NCI-H345 treated with DMSO at 0.1 percent for 48 hours (cell line): ENCODE measurements at regions not wholly inside any gene's neighbourhood (a gene's known extent, or its start where the extent isn't known, plus 50 kb on each side); places are given as distances from the start of the nearest gene placed in this dataset.
"Not testable (repeated sequence)": the region's sequence is repeated elsewhere in the genome, so short reads cannot be mapped to it uniquely, and the experiment has no call there.

Experiments used
- DNase-seq: peaks from one replicate; lab custom pipeline; 2025; ENCODE audit not compliant: unreplicated experiment; lab: John Stamatoyannopoulos, UW

DNA sequence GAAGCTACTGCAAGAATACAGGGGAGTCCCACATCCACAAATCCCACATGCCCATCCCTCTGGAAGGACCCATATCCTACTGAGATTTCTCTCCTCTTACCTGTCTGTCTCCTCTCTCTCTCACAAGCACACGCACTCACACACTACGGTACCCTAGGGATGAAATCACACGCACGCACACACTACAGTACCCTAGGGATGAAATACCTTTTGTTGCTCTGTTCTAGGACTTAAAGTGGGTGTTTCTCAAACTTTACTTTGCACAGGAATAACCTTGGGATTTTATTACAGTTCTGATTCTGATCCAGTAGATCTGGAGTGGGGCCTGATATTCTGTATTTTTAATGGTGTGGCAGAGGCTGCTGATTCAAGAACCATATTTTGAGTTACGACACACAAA, 622.2 kb upstream of the ZNF385D start:
- DNase-seq = no peak

DNA sequence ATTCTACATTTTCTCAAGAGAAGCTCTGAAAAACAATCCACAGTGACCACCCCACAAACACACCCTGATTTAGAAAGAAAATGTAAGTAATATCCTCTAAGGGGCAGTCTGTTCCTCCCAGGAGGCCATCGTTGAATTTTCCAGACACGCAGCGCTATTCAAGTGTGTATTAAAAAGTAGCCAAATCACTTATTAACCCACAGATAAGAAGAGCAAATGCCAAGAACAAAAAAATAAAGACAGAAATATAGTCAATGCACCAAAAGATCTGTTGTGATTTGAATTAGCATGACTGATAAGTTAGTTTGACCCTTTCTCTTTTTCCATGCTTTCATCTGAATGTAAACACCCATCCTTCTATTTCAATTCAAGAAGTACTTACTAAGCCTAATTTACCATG, 622.8 kb upstream of the ZNF385D start:
- DNase-seq = no peak

DNA sequence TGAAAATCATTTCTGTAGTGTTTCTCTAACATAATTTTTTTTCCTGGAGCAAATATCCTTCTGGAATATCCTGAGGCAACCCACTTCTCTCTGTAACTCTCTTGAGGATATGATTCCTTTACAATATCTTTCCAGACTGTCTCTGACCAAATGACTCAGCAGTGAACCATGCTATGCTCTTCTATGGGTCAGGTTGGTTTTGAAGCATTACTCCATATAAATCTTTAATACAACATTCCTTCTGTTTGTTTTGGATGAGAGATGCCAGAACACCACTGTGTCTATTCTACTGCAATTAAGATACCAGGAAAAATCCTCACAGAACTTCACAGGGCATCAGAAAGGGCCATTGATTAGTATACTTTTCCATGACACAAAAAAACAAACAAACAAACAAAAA, 626.4 kb upstream of the ZNF385D start:
- no peak for DNase-seq

DNA sequence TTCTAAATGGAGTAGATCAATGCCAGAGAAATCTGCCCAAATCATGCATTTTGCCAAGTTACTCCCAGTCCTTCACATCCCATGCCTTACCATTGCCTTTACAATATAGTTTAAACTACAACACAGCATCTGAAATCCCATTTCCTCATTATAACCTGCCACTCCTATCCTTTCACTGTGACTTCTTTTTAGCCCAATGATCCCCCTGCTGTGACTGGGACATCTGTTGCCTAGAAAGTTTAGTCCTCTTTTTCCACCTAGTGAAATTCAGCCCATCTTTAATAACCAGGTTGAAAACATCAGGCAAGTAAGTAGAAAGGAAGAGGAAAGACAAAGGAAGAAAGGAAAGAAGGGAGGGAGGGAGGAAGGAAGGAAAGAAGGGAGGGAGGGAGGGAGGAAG, 627.9 kb upstream of the ZNF385D start:
- no peak for DNase-seq

DNA sequence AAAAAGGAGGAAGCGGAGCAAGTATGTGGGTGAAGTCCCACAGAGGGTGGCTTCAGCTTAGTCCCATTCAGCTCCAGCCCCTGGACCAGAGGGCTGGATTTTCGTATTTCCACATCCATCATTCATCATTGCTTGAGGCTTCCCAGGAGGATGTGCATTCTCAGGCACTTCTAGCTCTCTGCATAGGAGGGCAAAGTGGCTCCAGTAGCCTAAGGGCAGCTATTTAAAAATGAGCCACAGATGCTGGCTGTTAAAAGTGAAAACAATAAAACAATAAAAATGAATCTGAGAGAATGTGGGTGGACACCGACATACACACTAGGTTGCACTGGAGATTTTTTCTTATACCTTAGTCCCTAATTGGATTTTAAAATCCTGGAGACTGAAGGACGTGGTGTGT, 629.2 kb upstream of the ZNF385D start:
- DNase-seq = no peak

DNA sequence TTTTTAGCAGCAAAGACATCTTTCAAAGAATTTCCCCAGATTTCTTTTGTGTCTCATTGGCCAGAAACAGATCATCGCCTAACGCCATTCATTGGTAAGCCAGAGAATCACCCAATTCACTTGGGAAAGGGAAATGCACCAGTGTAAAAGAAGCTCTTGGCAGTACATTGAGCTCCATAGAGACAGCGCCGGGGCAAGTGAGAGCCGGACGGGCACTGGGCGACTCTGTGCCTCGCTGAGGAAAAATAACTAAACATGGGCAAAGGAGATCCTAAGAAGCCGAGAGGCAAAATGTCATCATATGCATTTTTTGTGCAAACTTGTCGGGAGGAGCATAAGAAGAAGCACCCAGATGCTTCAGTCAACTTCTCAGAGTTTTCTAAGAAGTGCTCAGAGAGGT, 630.6 kb upstream of the ZNF385D start:
- DNase-seq = not testable (repeated sequence)

DNA sequence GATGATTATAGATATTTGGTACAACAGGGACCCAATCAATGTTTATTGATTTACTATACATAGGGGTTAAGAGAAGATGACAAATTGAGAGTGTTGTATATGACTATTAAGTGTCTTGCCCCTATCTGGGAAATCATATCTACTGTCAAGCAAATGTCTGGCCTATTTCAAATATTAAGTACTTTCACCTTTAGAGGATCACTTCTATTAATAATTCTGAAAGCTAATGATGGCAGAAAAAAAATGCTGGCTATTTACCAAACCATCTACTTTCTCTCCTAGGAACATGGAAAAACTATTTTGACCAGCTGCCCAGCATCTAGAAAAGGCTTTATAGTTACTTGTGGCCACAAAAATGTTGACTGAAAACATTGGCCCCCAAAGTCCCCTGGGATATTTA, 632.3 kb upstream of the ZNF385D start:
- DNase-seq = no peak

DNA sequence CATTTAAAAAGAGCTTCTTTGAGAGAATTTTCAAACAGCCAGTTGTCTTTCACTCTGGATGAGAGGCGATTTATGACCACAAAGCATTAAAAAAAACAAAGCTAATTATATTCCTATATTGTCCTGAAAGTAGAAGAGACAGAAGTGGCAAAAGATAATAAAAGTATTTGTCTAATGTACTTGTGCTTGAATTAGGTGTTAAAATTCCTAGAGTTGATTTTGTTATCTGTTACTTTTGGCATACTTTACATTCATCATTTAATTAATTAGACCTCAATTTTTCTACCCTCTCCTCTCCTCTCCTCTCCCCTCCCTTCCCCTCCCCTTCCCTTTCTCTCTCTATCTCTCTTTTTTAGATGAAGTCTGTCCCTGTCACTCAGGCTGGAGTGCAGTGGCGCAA, 635.1 kb upstream of the ZNF385D start:
- DNase-seq = no peak

DNA sequence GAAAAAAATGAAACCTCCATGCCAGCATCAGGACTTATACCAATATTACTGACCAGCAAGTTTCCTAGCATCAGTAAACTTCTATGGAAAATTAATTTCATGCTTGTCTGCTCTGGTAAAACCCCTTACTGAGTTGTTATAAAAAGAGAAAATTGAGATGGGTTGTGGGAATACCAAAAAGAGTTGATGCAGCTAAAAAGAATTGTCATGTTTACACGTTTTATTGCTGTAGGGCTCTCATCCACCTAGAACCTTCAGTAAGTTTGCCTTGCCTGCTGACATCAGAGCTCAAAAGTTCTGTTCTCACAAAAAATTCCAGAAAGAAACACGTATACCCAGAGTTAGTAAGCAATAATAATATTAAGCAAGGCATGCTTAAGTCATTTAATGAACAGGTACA, 641.3 kb upstream of the ZNF385D start:
- DNase-seq = no peak

DNA sequence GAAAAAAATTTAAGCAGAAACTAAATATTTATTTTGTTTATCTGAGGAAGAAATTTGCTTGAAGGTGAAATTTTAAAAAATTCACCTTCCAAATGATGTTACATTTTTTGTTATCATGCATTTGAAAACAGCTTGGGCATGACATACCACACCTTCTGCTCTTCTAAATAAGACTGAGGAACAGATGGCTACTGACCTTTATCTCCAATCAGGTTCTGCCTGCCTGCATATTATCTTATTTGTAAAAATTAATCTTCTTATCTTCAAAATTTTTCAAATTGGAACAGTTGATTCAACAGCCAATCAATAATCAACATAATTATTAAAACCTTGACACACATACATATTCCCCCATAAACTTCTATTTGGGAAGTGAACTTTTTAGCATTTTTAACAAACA, 641.8 kb upstream of the ZNF385D start:
- DNase-seq = no peak

DNA sequence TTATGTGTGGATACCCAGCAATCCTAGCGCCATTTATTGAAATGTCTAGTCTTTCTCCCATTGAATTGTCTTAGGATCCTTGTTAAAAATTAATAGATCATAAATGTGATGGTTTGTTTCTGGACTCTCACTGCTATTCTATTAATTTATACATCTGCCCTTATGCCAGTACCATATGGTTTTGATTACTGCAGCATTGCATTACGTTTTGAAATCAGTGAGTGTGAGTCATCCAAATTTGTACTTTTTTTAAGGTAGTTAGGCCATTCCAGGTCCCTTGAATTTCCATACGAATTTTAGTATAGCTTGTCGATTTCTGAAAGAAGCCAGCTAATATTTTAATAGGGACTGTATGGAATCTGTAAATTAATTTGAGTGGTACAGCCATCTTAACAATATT, 648.6 kb upstream of the ZNF385D start:
- DNase-seq = no peak

DNA sequence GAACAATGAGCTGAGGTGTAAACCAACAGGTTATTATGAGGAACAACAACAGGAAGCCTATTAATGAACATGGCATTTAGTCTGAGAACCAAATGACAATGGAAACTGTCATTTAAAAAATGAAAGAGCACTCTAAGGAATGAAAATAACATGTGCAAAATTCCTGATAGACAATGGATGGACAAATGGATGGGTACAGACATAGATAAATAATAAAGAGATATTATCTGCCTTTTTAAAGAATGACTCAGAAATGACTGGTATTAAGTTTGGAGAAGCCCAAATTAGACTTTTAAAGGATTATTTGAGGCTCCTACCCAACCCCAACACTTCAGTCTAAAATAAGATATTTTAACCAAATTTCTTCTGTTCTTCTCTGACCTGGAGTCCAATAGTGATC, 650.5 kb upstream of the ZNF385D start:
- no peak for DNase-seq

DNA sequence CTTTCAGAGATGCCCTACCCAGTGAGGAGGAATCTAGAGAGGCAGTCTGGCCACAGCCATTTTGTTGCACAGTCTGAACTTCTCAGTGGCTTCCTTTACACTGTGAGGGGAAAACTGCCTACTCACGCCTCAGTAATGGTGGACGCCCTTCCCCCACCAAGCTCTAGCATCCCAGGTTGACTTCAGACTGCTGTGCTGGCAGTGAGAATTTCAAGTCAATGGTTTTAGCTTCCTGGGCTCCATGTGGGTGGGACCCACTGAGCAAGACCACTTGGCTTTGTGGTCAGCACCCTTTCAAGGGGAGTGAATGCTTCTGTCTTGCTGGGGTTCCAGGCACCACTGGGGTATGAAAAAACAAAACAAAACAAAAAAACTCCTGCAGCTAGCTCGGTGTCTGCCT, 663.2 kb upstream of the ZNF385D start:
- DNase-seq = no peak

DNA sequence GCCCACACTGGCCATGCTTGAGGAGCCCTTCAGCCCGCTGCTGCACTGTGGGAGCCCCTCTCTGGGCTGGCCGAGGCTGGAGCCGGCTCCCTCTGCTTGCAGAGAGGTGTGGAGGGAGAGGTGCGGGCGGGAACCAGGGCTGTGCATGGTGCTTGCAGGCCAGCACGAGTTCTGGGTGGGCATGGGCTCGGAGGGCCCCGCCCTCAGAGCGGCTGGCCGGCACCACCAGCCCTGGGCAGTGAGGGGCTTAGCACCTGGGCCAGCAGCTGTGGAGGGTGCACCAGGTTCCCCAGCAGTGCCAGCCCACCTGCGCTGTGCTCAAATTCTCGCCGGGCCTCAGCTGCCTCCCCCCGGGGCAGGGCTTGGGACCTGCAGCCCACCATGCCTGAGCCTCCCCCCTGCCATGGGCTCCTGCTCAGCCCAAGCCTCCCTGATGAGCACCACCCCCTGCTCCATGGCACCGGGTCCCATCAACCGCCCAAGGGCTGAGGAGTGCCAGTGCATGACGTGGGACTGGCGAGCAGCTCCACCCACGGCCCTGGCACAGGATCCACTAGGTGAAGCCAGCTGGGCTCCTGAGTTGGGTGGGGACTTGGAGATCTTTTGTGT, 665.9 kb upstream of the ZNF385D start:
- DNase-seq = not testable (repeated sequence)

DNA sequence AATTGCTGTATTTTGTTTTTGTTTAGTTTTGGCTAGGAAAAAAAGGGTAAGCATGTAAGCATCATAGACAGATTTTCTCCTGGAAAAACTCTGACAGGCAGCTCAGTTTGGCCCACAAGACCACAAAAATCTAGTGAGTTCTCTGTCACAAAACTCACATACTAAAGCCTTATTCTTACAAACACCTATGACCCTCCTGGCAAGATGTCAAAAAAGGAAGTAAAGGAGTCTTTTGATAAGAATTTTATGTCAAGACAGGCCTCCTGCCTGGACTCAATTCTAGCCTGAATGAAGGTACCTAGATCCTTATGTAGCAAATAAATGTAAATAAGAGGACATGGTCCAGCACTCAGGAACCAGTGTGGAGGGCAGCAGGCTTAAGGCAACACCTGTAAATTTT, 668.3 kb upstream of the ZNF385D start:
- no peak for DNase-seq

DNA sequence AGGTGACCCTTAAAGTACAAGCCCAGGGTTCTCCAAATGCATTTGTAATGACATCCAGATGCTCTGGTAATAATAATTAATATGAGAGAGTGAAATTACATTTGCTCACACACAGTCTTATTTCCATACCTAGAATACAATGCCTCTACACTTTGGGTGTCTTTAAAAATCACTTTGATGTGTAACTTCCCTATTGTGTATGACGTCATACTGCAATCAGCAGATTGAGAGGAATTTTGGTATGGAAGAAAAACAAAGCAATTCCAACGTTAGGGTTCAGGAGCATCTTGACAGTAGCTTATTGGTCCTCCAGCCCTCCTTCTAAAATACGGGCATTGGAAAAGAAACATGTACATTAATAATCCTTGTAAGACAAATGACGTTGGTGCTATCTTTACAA, 670.6 kb upstream of the ZNF385D start:
- no peak for DNase-seq

DNA sequence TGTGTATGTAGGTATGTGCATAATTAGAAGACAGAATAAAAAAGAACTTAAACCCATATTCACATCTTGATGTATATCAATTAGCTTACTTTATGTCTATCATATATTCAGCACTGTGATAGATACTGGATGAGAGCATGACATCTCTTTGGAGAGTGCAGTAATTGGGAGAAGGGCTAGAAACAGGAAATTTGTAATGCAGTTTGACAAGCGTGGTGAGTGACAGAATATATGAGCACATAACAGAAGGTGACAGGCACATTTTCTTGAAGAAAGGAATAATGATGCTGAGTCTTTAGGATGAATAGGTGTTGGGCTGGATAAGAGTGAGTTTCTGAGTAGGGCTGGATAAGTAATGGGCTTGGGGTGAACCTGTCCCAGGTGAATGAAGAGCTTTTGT, 680.3 kb upstream of the ZNF385D start:
- DNase-seq = no peak

DNA sequence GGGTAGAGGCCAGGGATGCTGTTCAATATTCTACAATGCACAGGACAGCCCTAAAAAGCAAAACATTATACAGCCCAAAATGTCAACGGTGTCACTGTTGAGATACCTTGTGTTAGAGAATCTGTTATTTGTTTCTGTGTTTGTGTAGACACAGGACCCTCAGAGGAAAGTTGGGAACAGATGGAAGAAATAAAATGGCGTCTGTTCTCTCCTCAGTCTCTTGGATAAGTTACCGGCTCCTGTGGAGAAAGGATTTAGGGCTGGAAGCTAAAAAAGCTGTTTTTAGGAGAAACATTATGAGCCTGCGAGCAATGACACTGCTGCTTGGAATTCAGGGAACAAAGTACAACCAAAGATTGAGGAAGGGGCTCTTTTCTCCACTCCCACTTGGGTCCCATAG, 688.6 kb upstream of the ZNF385D start:
- no peak for DNase-seq

DNA sequence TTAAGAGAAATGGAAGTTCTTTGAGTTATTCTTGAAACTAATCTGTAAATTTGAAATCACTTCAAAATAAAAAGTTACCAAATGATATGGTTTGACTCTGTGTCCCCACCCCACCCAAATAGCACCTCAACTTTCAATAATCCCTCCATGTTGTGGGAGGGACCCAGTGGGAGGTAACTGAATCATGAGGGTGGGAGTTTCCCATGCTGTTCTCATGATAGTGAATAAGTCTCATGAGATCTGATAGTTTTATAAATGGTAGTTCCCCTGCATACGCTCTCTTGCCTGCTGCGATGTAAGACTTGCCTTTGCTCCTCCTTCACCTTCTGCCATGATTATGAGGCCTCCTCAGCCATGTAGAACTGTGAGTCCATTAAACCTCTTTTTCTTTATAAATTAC, 690.7 kb upstream of the ZNF385D start:
- no peak for DNase-seq

DNA sequence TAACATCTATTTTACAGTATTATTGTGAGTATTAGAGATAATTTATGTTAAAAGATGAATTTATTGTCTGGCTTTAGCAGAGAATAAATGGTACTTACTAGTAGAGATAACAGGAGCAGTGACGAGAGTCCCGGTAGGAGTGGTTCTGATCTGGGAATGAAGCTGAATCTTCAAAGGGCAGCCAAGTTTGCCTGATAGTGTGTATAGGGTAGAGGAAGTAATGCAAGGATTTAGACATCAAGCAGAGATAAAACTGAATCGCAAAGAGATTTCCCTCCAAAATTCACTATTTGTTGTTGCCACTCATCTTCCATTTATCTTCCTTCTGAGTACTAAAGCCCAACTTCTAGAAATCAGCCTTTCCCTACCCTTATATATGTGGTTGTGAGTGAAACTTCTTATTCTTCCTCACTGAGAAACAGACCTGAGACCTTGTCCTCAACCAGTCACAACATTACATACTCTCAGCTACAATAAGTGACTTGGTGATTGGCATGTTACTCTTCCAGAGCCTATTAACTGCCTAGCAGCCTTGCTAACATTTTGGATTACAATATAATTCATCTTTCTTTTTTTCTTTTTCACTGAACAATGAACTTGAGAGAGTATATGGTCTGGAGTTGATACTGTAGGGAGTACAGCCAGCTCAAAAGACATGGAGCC, 692.7 kb upstream of the ZNF385D start:
- DNase-seq = no peak

DNA sequence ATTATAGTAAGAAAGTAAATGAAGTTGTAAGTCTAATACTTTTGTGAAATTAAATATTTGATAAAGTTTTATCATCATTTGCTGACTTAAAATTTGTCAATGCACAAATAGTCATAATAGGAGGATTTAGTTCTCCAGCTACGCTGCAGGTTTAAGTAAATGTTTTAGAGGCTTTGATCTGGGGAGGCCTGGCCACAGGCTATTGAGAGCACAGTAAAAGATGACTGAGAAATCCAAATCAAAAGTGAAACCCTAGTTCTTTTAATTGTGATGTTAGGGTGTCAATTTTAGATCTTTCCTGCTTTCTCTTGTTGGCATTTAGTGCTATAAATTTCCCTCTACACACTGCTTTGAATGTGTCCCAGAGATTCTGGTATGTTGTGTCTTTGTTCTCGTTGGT, 694.3 kb upstream of the ZNF385D start:
- DNase-seq = not testable (repeated sequence)

DNA sequence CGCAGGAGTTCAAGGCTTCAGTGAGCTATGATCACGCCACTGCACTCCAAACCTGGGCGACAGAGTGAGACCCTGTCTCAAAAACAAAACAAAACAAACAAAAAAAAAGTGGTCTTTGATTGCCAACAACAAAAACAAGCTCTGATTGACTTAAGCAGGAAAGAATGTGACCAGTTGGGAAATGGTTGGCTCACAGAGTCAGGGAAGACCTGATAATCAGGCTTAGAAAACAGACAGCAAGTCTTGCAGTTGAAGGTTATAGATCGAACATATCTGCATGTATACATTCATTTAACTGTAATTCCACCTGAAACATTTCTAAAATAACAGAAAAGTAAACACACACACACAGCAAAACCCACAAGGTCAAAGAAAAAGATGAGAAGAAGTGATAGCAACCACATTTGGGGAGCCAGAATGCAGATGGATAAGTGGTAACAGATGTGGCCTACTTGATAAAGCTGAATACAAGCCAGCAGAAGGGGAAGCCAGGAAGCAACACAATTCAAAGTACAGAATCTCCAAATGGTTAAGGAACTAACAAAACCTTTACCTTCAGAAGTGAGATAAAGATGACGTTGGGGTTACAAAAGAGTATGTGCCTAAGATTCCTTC, 699.9 kb upstream of the ZNF385D start:
- DNase-seq = no peak

DNA sequence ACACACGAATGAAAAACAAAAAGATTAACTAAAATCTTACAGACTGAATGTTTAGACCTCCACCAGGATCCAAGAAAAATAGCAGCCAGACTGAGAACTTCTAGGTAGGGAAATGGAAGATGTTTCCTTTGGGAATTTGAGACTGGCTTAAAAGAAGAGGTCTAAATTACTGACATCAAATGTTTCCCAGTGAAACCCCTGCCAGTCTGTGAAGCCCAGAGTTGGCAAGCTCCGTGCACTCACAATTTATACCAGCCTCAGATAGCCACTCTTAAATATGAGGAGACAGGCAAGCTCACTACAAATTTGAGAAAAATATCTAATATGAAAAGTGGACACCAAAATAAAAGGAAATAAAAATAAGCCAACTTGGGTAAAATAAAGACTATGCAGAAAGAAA, 700.5 kb upstream of the ZNF385D start:
- DNase-seq = no peak
